H1 (cell line): ENCODE measurements at regions not wholly inside any gene's neighbourhood (a gene's known extent, or its start where the extent isn't known, plus 50 kb on each side); places are given as distances from the start of the nearest gene placed in this dataset.

Experiments used
- CREB1 ChIP-seq: IDR thresholded peaks from 2 replicates; pipeline ENCODE4 v1.6.1; 2012; ENCODE audit warnings: inconsistent platforms
- CTCF ChIP-seq, 3 experiments: IDR thresholded peaks; 1 replicate in 2 of 3; 2 replicates in 1 of 3; pipeline versions ENCODE4 v1.5.1 to v1.6.1; 2011; ENCODE audit warnings: low read length in 3 of 3, mild to moderate bottlenecking in 3 of 3, inconsistent platforms in 2 of 3, low read depth in 1 of 3, moderate library complexity in 1 of 3; ENCODE audit not compliant: insufficient read depth in 1 of 3; ENCODE audit errors: control extremely low read depth in 1 of 3
- EGR1 ChIP-seq: IDR thresholded peaks from 2 replicates; pipeline ENCODE4 v1.6.1; 2011; ENCODE audit warnings: low read depth, low read length, borderline replicate concordance
- EP300 ChIP-seq, 2 experiments: IDR thresholded peaks; 1 replicate in 1 of 2; 2 replicates in 1 of 2; pipeline ENCODE4 v1.6.1; 2011 to 2012; ENCODE audit warnings: low read depth in 2 of 2, low read length in 2 of 2, mild to moderate bottlenecking in 2 of 2, borderline replicate concordance in 1 of 2, inconsistent platforms in 1 of 2, moderate library complexity in 1 of 2
- EZH2 ChIP-seq: fragments of 200-600 bp; sonication (generic); IDR thresholded peaks from 2 replicates; pipeline ENCODE4 v1.7.1; 2012; ENCODE audit warnings: low read depth, mild to moderate bottlenecking, moderate library complexity, low read length, inconsistent platforms; ENCODE audit not compliant: severe bottlenecking
- PHF8 ChIP-seq: fragments of 200-600 bp; sonication (generic); conservative IDR thresholded peaks from 2 replicates; pipeline ENCODE4 v1.7.1; 2012; ENCODE audit warnings: low read depth, mild to moderate bottlenecking, inconsistent platforms, low read length, moderate library complexity
- POLR2A ChIP-seq, 2 experiments: IDR thresholded peaks; 1 replicate in 1 of 2; 2 replicates in 1 of 2; pipeline ENCODE4 v1.6.1; 2011; ENCODE audit warnings: low read depth in 2 of 2, low read length in 2 of 2, mild to moderate bottlenecking in 2 of 2; ENCODE audit errors: control extremely low read depth in 1 of 2
- POLR2AphosphoS5 ChIP-seq: IDR thresholded peaks from 2 replicates; pipeline ENCODE4 v1.6.1; 2011; ENCODE audit warnings: low read depth, low read length
- SRF ChIP-seq: IDR thresholded peaks from 2 replicates; pipeline ENCODE4 v1.6.1; 2011; ENCODE audit warnings: mild to moderate bottlenecking, low read depth, low read length, moderate library complexity
- TEAD4 ChIP-seq: IDR thresholded peaks from 2 replicates; pipeline ENCODE4 v1.6.1; 2012; ENCODE audit warnings: low read depth, low read length, inconsistent platforms, mixed read lengths

DNA sequence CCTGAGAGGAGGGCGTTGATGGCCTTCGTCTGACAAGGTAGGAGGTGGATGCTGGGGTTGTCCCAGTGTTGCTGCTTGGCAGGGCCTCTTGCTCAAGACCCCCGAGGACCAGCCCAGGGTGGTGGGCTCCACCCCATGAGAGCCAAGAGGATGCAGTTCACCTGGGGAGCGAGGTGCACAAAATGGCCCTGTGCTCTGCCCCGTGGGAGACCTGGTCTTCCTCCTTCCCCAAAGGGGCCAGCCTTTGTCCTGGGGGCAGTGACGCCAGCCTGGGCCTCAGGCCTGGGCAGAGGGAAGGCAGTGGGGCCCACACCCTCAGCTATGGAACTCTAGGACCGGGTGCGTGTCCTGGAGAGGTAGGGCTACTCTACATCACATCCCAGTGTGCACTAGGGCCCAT is 1233.3 kb downstream of the TBC1D22A start:
- no peak for TF ChIP-seq CTCF (IDR thresholded peaks at IDR 0.05; ENCODE audit: control extremely low read depth in 1 of 3, insufficient read depth in 1 of 3, low read depth in 1 of 3, low read length in 3 of 3)
- no peak for TF ChIP-seq TEAD4
- no peak for TF ChIP-seq EGR1
- TF ChIP-seq EZH2: no peak
- TF ChIP-seq PHF8: no peak
- TF ChIP-seq POLR2A (IDR thresholded peaks at IDR 0.05; ENCODE audit: control extremely low read depth in 1 of 2, low read depth in 2 of 2, low read length in 2 of 2): no peak
- TF ChIP-seq EP300 (IDR thresholded peaks at IDR 0.05; ENCODE audit: borderline replicate concordance in 1 of 2, low read depth in 2 of 2, low read length in 2 of 2): no peak
- TF ChIP-seq CREB1: no peak
- no peak for TF ChIP-seq POLR2AphosphoS5
- no peak for TF ChIP-seq SRF
